ENCODE measurements at regions not wholly inside any gene's neighbourhood (a gene's known extent, or its start where the extent isn't known, plus 50 kb on each side); places are given as distances from the start of the nearest gene placed in this dataset.

DNA sequence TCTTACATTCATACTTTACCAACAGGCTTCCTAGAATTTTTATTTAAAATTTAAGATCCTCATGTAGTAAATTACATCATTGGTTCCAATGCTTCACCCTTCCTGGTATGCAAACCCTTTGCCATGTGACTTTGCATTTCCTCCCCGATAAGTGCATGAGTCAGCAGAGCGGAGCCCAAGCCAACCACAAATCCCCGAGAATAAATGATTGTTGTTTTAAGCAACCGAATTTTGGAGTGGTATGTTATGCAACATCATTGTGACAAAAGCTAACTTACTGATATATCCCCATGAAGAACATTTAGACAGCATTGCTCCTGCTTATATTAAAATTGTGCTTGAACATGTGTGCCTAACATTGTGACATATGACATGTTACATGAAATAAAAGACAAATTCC lies 199.4 kb upstream of the DDX53 start:
- FAIRE-seq (no peak), ATAC-seq (no peak), DNase-seq (ENCODE audit: extremely low read depth in 1 of 4, low spot score in 3 of 4) (no peak)
- Histone ChIP-seq H3K4me3 (no peak overlapping the region), H3K4me2 (ENCODE audit: insufficient read depth, low read length) (no peak overlapping the region), H3K9ac (ENCODE audit: insufficient read depth in 1 of 2, low read depth in 2 of 2, low read length in 2 of 2) (no peak overlapping the region), H3K36me3 (ENCODE audit: control insufficient read depth, insufficient read depth, low read length) (no peaks in the 10 kb centered on the region), H3K9me3 (replicated peaks; ENCODE audit: control insufficient read depth, insufficient read depth, low read depth, low read length) (no peaks in the 10 kb centered on the region; the same call in 1 of the 2 replicates), H3K27me3 (ENCODE audit: control insufficient read depth in 2 of 2, insufficient read depth in 2 of 2, low read length in 2 of 2) (no peaks in the 10 kb centered on the region), H3K79me2 (ENCODE audit: control insufficient read depth, insufficient read depth, low read length) (no peaks in the 10 kb centered on the region), H3K9me1 (ENCODE audit: control insufficient read depth, insufficient read depth, low read length) (no peaks in the 10 kb centered on the region), H3K27ac (ENCODE audit: extremely low read depth, low read depth, low read length) (no peak overlapping the region), H3K4me1 (replicated peaks in 1 of 2; ENCODE audit: control insufficient read depth in 2 of 2, insufficient read depth in 2 of 2, low read length in 2 of 2) (no peaks in the 10 kb centered on the region), H2AFZ (ENCODE audit: low read depth, low read length) (no peak overlapping the region), H4K20me1 (replicated peaks; ENCODE audit: control insufficient read depth, insufficient read depth, low read length) (no peaks in the 10 kb centered on the region)
- no peak for TF ChIP-seq JUND (IDR thresholded peaks at IDR 0.05; ENCODE audit: borderline replicate concordance, low read depth, low read length)
- peak; percentile 26; the same call in 1 of the 3 replicates for TF ChIP-seq JUND (tag; IDR thresholded peaks at IDR 0.05; ENCODE audit: borderline replicate concordance, low read depth, low read length)
- TF ChIP-seq SMARCC2 (IDR thresholded peaks at IDR 0.05; ENCODE audit: low read depth), result no peak
- no peak for TF ChIP-seq POLR3A (IDR thresholded peaks at IDR 0.05; ENCODE audit: borderline replicate concordance, extremely low read depth, insufficient read depth, insufficient read length)
- TF ChIP-seq DACH1 (IDR thresholded peaks at IDR 0.05; ENCODE audit: partially characterized antibody), result no peak
- no peak for TF ChIP-seq KAT8 (IDR thresholded peaks at IDR 0.05; ENCODE audit: low read depth)
- 0 out of 2 replicates have a peak, but pooled peaks have one; percentile 2 for TF ChIP-seq ZNF316 (IDR thresholded peaks at IDR 0.05)
- TF ChIP-seq HMG20A (CRISPR knock-in tag; conservative IDR thresholded peaks at IDR 0.05), result no peak
- BruUV-seq (replicated peaks), result no TSS peak
- in situ Hi-C loops (cut with MboI), result no loop called here
- 0% methylated on average over 4 of the region's 4 CpGs for WGBS (ENCODE audit: insufficient coverage, low coverage, missing lambda C conversion rate)
- ChIA-PET POLR2A (no interaction called here), CTCF (ENCODE audit: low intra/inter-chr PET ratio) (no interaction called here)
- intact Hi-C loops (cut with micrococcal nuclease), result no loop called here

DNA sequence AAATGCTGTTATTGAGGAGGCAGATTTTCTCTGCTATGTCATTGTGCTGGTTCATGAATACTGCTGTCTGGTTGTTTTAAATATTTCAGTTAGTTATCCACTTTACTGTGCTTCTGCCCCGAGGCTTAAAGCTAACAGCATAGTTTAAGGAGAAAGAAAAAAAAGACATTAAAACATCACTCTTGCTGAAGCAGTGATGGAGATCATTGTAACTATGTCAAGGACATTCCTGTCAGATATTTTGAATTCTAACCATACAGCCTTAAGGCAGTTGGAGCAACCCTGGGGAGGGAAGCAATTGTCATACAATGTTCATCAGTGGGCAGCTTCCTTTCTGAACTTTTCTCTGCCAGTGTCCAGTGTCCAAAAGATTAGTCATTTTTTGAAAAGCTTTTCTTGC lies 199.0 kb upstream of the DDX53 start:
- no peak overlapping the region for H3K4me3 ChIP-seq
- intact Hi-C loops (cut with micrococcal nuclease), result no loop called here
- H3K79me2 ChIP-seq (ENCODE audit: control insufficient read depth, insufficient read depth, low read length), result no peaks in the 10 kb centered on the region
- ATAC-seq (no peak), FAIRE-seq (no peak), DNase-seq (ENCODE audit: extremely low read depth in 1 of 4, low spot score in 3 of 4) (no peak)
- WGBS (ENCODE audit: insufficient coverage, low coverage, missing lambda C conversion rate), result 0% methylated on average over 1 of the region's 1 CpG
- H3K9me1 ChIP-seq (ENCODE audit: control insufficient read depth, insufficient read depth, low read length), result no peaks in the 10 kb centered on the region
- no peak overlapping the region for H3K4me2 ChIP-seq (ENCODE audit: insufficient read depth, low read length)
- POLR2A ChIA-PET, result no interaction called here
- no peaks in the 10 kb centered on the region for H3K27me3 ChIP-seq (ENCODE audit: control insufficient read depth in 2 of 2, insufficient read depth in 2 of 2, low read length in 2 of 2)
- no peaks in the 10 kb centered on the region for H3K4me1 ChIP-seq (replicated peaks in 1 of 2; ENCODE audit: control insufficient read depth in 2 of 2, insufficient read depth in 2 of 2, low read length in 2 of 2)
- TF ChIP-seq, protein P1, sequence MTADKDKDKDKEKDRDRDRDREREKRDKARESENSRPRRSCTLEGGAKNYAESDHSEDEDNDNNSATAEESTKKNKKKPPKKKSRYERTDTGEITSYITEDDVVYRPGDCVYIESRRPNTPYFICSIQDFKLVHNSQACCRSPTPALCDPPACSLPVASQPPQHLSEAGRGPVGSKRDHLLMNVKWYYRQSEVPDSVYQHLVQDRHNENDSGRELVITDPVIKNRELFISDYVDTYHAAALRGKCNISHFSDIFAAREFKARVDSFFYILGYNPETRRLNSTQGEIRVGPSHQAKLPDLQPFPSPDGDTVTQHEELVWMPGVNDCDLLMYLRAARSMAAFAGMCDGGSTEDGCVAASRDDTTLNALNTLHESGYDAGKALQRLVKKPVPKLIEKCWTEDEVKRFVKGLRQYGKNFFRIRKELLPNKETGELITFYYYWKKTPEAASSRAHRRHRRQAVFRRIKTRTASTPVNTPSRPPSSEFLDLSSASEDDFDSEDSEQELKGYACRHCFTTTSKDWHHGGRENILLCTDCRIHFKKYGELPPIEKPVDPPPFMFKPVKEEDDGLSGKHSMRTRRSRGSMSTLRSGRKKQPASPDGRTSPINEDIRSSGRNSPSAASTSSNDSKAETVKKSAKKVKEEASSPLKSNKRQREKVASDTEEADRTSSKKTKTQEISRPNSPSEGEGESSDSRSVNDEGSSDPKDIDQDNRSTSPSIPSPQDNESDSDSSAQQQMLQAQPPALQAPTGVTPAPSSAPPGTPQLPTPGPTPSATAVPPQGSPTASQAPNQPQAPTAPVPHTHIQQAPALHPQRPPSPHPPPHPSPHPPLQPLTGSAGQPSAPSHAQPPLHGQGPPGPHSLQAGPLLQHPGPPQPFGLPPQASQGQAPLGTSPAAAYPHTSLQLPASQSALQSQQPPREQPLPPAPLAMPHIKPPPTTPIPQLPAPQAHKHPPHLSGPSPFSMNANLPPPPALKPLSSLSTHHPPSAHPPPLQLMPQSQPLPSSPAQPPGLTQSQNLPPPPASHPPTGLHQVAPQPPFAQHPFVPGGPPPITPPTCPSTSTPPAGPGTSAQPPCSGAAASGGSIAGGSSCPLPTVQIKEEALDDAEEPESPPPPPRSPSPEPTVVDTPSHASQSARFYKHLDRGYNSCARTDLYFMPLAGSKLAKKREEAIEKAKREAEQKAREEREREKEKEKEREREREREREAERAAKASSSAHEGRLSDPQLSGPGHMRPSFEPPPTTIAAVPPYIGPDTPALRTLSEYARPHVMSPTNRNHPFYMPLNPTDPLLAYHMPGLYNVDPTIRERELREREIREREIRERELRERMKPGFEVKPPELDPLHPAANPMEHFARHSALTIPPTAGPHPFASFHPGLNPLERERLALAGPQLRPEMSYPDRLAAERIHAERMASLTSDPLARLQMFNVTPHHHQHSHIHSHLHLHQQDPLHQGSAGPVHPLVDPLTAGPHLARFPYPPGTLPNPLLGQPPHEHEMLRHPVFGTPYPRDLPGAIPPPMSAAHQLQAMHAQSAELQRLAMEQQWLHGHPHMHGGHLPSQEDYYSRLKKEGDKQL (CRISPR knock-in tag; IDR thresholded peaks at IDR 0.05; ENCODE audit: borderline replicate concordance), result no peak
- no peak for TF ChIP-seq PCBP1 (IDR thresholded peaks at IDR 0.05; ENCODE audit: low read depth, low read length, poor library complexity, severe bottlenecking)
- TF ChIP-seq, protein P2, sequence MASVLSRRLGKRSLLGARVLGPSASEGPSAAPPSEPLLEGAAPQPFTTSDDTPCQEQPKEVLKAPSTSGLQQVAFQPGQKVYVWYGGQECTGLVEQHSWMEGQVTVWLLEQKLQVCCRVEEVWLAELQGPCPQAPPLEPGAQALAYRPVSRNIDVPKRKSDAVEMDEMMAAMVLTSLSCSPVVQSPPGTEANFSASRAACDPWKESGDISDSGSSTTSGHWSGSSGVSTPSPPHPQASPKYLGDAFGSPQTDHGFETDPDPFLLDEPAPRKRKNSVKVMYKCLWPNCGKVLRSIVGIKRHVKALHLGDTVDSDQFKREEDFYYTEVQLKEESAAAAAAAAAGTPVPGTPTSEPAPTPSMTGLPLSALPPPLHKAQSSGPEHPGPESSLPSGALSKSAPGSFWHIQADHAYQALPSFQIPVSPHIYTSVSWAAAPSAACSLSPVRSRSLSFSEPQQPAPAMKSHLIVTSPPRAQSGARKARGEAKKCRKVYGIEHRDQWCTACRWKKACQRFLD (CRISPR knock-in tag; IDR thresholded peaks at IDR 0.05), result no peak
- H3K9ac ChIP-seq (ENCODE audit: insufficient read depth in 1 of 2, low read depth in 2 of 2, low read length in 2 of 2), result no peak overlapping the region
- no peaks in the 10 kb centered on the region for H4K20me1 ChIP-seq (replicated peaks; ENCODE audit: control insufficient read depth, insufficient read depth, low read length)
- H3K27ac ChIP-seq (ENCODE audit: extremely low read depth, low read depth, low read length), result no peak overlapping the region
- in situ Hi-C loops (cut with MboI), result no loop called here
- no peaks in the 10 kb centered on the region for H3K36me3 ChIP-seq (ENCODE audit: control insufficient read depth, insufficient read depth, low read length)
- H2AFZ ChIP-seq (ENCODE audit: low read depth, low read length), result no peak overlapping the region
- no peaks in the 10 kb centered on the region; the same call in 1 of the 2 replicates for H3K9me3 ChIP-seq (replicated peaks; ENCODE audit: control insufficient read depth, insufficient read depth, low read depth, low read length)
- CTCF ChIA-PET (ENCODE audit: low intra/inter-chr PET ratio), result no interaction called here
- BruUV-seq (replicated peaks), result no TSS peak
